ENCODE measurements at regions not wholly inside any gene's neighbourhood (a gene's known extent, or its start where the extent isn't known, plus 50 kb on each side); places are given as distances from the start of the nearest gene placed in this dataset.

DNA sequence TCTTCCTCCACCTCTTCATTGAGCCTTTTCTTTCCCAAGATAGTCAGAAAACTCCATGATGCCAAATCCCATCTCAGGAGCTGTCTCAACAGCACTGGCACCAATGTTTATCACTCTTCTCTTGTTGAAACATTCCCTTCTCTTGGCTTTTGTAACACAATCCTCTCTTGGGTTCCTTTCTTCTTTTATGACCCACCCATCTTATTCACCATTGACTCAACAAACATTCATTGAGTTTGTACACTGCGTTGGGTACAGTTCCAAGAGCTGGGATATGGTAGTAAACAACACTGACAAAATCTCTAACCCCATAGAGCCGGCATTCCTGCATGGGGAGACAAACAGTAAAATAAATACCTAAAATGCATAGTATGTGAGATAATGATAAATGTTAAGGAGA lies 577.5 kb downstream of the INHBA start:
- Histone ChIP-seq H3K27me3 (no peaks in the 10 kb centered on the region), H3K9me3 (ENCODE audit: low read depth) (no peaks in the 10 kb centered on the region), H3K4me3 (no peak overlapping the region), H3K4me1 (ENCODE audit: low read depth) (no peaks in the 10 kb centered on the region), H3K27ac (no peak overlapping the region), H3K36me3 (no peaks in the 10 kb centered on the region)
- TF ChIP-seq, protein P1, sequence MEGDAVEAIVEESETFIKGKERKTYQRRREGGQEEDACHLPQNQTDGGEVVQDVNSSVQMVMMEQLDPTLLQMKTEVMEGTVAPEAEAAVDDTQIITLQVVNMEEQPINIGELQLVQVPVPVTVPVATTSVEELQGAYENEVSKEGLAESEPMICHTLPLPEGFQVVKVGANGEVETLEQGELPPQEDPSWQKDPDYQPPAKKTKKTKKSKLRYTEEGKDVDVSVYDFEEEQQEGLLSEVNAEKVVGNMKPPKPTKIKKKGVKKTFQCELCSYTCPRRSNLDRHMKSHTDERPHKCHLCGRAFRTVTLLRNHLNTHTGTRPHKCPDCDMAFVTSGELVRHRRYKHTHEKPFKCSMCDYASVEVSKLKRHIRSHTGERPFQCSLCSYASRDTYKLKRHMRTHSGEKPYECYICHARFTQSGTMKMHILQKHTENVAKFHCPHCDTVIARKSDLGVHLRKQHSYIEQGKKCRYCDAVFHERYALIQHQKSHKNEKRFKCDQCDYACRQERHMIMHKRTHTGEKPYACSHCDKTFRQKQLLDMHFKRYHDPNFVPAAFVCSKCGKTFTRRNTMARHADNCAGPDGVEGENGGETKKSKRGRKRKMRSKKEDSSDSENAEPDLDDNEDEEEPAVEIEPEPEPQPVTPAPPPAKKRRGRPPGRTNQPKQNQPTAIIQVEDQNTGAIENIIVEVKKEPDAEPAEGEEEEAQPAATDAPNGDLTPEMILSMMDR (IDR thresholded peaks at IDR 0.05; ENCODE audit: low read depth, low read length): no peak
- DNase-seq (ENCODE audit: low read depth in 1 of 2, low spot score in 1 of 2): no peak

DNA sequence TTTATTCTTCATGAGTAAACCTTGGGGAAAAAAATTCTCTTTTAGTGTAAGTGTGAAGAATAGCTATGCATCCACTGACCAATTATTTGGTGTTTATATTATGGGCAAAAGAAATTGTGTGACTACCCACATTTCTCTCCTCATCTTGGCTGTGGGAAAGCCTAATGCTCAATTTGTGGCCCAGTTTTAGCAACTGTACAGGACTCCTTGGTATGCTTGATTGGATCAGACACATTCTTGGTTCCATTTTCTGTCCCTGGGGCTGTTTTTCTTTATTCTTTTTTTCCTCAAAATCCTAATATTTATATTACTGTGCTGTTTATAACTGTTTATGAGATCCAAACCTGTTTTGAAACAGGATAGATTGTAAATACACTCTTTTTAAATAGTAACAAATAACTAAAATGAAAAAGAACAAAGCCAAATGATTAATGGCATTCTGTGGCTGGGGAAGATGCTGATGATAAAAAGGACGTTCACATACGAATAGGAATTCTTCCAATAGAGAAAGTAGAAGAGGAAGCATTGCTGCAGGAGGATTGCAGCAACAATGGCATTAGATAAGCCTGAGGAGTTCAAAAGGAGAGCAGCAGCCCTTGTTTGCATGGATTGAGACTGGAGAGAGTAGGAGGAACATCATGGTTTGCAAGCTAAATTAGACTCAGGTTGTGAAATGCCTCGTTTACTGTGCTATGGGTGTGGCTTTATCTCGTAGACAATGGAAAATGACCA lies 580.5 kb downstream of the INHBA start:
- TF ChIP-seq, protein P1 (IDR thresholded peaks at IDR 0.05; ENCODE audit: low read depth, low read length): no peak
- peak in 1 of 2 donors; percentile 40 for DNase-seq (ENCODE audit: low read depth in 1 of 2, low spot score in 1 of 2)
- Histone ChIP-seq H3K36me3 (no peaks in the 10 kb centered on the region), H3K27ac (no peak overlapping the region), H3K9me3 (ENCODE audit: low read depth) (no peaks in the 10 kb centered on the region), H3K4me3 (no peak overlapping the region), H3K4me1 (ENCODE audit: low read depth) (no peaks in the 10 kb centered on the region), H3K27me3 (no peaks in the 10 kb centered on the region)

GRCh38 chr7:41121228-41121627 lies 581.7 kb downstream of the INHBA start:
- TF ChIP-seq, protein P1 (IDR thresholded peaks at IDR 0.05; ENCODE audit: low read depth, low read length): no peak
- DNase-seq (ENCODE audit: low read depth in 1 of 2, low spot score in 1 of 2): no peak
- no peaks in the 10 kb centered on the region for H3K4me1 ChIP-seq (ENCODE audit: low read depth)
- H3K27ac ChIP-seq: no peak overlapping the region
- H3K27me3 ChIP-seq: no peaks in the 10 kb centered on the region
- no peaks in the 10 kb centered on the region for H3K36me3 ChIP-seq
- no peaks in the 10 kb centered on the region for H3K9me3 ChIP-seq (ENCODE audit: low read depth)
- H3K4me3 ChIP-seq: no peak overlapping the region

DNA sequence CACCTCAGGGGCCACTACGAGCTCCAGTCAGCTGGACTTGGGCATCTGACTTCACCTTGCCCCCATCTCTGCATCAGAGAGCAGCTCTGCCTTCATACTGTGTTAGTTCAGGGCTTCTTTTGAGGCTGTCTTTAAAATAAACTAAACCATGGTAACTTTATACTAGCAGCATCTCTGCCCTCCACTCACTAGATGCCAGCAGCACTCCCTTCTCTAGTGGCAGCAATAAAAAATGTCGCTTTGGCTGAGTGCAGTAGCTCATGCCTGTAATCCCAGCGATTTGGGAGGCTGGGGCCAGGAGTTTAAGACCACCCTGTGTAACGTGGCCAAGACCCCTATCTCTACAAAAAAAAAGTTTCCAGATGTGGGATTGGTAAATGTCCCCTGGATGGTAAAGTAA lies 584.4 kb downstream of the INHBA start:
- H3K27ac ChIP-seq: no peak overlapping the region
- DNase-seq (ENCODE audit: low read depth in 1 of 2, low spot score in 1 of 2): no peak
- no peaks in the 10 kb centered on the region for H3K36me3 ChIP-seq
- H3K4me1 ChIP-seq (ENCODE audit: low read depth): no peaks in the 10 kb centered on the region
- H3K9me3 ChIP-seq (ENCODE audit: low read depth): no peaks in the 10 kb centered on the region
- H3K27me3 ChIP-seq: no peaks in the 10 kb centered on the region
- no peak overlapping the region for H3K4me3 ChIP-seq
- TF ChIP-seq, protein P1 (IDR thresholded peaks at IDR 0.05; ENCODE audit: low read depth, low read length): no peak

GRCh38 chr7:41117431-41117830 lies 585.5 kb downstream of the INHBA start:
- TF ChIP-seq, protein P1 (IDR thresholded peaks at IDR 0.05; ENCODE audit: low read depth, low read length): no peak
- no peaks in the 10 kb centered on the region for H3K36me3 ChIP-seq
- no peak overlapping the region for H3K27ac ChIP-seq

More at GRCh38 chr7:41117431-41117830, 585.5 kb downstream of the INHBA start:
- Histone ChIP-seq H3K4me3 (no peak overlapping the region), H3K4me1 (ENCODE audit: low read depth) (no peaks in the 10 kb centered on the region), H3K27me3 (no peaks in the 10 kb centered on the region), H3K9me3 (ENCODE audit: low read depth) (no peaks in the 10 kb centered on the region)
- no peak for DNase-seq (ENCODE audit: low read depth in 1 of 2, low spot score in 1 of 2)
